Neural crest cell (in vitro differentiated cells): ENCODE measurements at regions not wholly inside any gene's neighbourhood (a gene's known extent, or its start where the extent isn't known, plus 50 kb on each side); places are given as distances from the start of the nearest gene placed in this dataset.

ENCODE experiments used
- DNase-seq: peaks from one replicate; pipeline ENCODE4 v3.0.0; 2021; ENCODE audit warnings: low read depth, mixed read lengths, low spot score
- H3K27ac Mint-ChIP-seq: one replicate; pipeline ENCODE4 v1.8.0; 2021; ENCODE audit warnings: mild to moderate bottlenecking, mixed read lengths; ENCODE audit not compliant: unreplicated experiment
- H3K27me3 Mint-ChIP-seq: 2 replicates; pipeline ENCODE4 v1.8.0; 2021; ENCODE audit warnings: low read depth, mild to moderate bottlenecking, mixed read lengths
- H3K36me3 Mint-ChIP-seq: 2 replicates; pipeline ENCODE4 v1.8.0; 2021; ENCODE audit warnings: low read depth, mild to moderate bottlenecking, mixed read lengths
- H3K4me1 Mint-ChIP-seq: 2 replicates; pipeline ENCODE4 v1.8.0; 2021; ENCODE audit warnings: mixed read lengths
- H3K4me3 Mint-ChIP-seq: one replicate; pipeline ENCODE4 v1.8.0; 2021; ENCODE audit warnings: mild to moderate bottlenecking, mixed read lengths
- H3K9me3 Mint-ChIP-seq: 2 replicates; pipeline ENCODE4 v1.8.0; 2021; ENCODE audit warnings: mixed read lengths
- CTCF ChIP-seq: fragments of 200-600 bp; sonication (generic); conservative IDR thresholded peaks from 2 replicates; pipeline ENCODE4 v1.5.0; 2021; ENCODE audit warnings: antibody characterized with exemption, mild to moderate bottlenecking

- no peaks in the 10 kb centered on the region for H3K36me3 Mint-ChIP-seq
- no peak for TF ChIP-seq CTCF
- no peaks in the 10 kb centered on the region for H3K27me3 Mint-ChIP-seq
- DNase-seq: no peak
- H3K9me3 Mint-ChIP-seq: no peaks in the 10 kb centered on the region
- H3K4me3 Mint-ChIP-seq: no peak overlapping the region
- no peaks in the 10 kb centered on the region for H3K4me1 Mint-ChIP-seq
- no peak overlapping the region for H3K27ac Mint-ChIP-seq
These were observed 955.0 kb upstream of the ALCAM start for GRCh38 chr3:104411757-104412156.

GRCh38 chr3:104412608-104413580, 953.8 kb upstream of the ALCAM start:
- Mint-ChIP-seq H3K9me3 (no peaks in the 10 kb centered on the region), H3K27me3 (no peaks in the 10 kb centered on the region), H3K4me1 (no peaks in the 10 kb centered on the region), H3K4me3 (no peak overlapping the region), H3K27ac (no peak overlapping the region), H3K36me3 (no peaks in the 10 kb centered on the region)
- no peak for DNase-seq
- no peak for TF ChIP-seq CTCF

GRCh38 chr3:104428337-104428925, 938.3 kb upstream of the ALCAM start:
- no peak for TF ChIP-seq CTCF
- H3K9me3 Mint-ChIP-seq: peaks cover 8% of the 10 kb centered on the region
- no peaks in the 10 kb centered on the region for H3K36me3 Mint-ChIP-seq
- no peaks in the 10 kb centered on the region for H3K4me1 Mint-ChIP-seq
- no peak for DNase-seq
- H3K27ac Mint-ChIP-seq: no peak overlapping the region
- no peaks in the 10 kb centered on the region for H3K27me3 Mint-ChIP-seq
- no peak overlapping the region for H3K4me3 Mint-ChIP-seq

GRCh38 chr3:104429727-104430126, 937.0 kb upstream of the ALCAM start:
- Mint-ChIP-seq H3K27ac (no peak overlapping the region), H3K4me1 (no peaks in the 10 kb centered on the region), H3K9me3 (peaks cover 8% of the 10 kb centered on the region), H3K4me3 (no peak overlapping the region), H3K27me3 (no peaks in the 10 kb centered on the region), H3K36me3 (no peaks in the 10 kb centered on the region)
- no peak for DNase-seq
- no peak for TF ChIP-seq CTCF

GRCh38 chr3:104436506-104436905, 930.2 kb upstream of the ALCAM start:
- Mint-ChIP-seq H3K27ac (no peak overlapping the region), H3K4me1 (peaks cover 11% of the 10 kb centered on the region), H3K9me3 (peaks cover 5% of the 10 kb centered on the region), H3K27me3 (no peaks in the 10 kb centered on the region), H3K36me3 (no peaks in the 10 kb centered on the region), H3K4me3 (no peak overlapping the region)
- no peak for TF ChIP-seq CTCF
- DNase-seq: no peak
